ENCODE measurements at regions not wholly inside any gene's neighbourhood (a gene's known extent, or its start where the extent isn't known, plus 50 kb on each side); places are given as distances from the start of the nearest gene placed in this dataset.

DNA sequence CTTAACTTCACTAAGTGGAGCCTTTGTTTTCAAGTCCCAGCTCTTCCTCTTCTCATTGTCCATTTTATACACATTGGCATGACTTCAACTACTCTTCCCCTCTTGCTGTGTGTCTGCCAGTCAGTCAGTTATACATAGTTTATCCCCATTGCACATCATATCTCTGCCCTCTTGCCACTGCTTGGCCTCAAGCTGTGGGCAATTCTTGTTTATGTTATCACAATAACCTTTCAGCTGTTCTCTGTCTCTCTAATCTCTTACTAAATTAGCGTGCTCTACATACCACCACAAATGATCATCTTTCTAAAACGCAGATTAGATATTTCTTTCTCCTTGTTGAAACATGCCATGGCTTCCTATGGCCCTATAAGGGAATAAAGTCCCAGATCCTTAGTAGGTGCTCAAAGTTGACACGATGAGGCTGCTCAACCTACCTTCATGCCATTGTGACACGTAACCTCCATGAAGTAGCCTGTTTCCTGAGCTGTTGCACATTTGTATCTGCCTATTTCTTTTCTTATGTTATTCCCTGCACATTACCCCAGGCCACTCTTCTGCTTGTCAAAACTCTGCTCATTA is 239.3 kb downstream of the GAS1 start:
- no peaks in the 10 kb centered on the region for H3K36me3 ChIP-seq (ENCODE audit: control insufficient read depth, insufficient read depth, low read length)
- H3K9me3 ChIP-seq (ENCODE audit: control insufficient read depth, low read length): no peaks in the 10 kb centered on the region
- no peaks in the 10 kb centered on the region for H3K27me3 ChIP-seq (ENCODE audit: control insufficient read depth, insufficient read depth, low read length, poor library complexity, severe bottlenecking)
- H3K4me1 ChIP-seq (ENCODE audit: control insufficient read depth, insufficient read depth, low read length): no peaks in the 10 kb centered on the region
- 90 to 91% methylated on average over 4 of the region's 4 CpGs for WGBS, 2 experiments
- H3K27ac ChIP-seq (ENCODE audit: insufficient read depth, low read depth, low read length, poor library complexity, severe bottlenecking): no peak overlapping the region
- no peak overlapping the region for H3K4me3 ChIP-seq (ENCODE audit: insufficient read depth, low read depth, low read length)

- H3K36me3 ChIP-seq (ENCODE audit: control insufficient read depth, insufficient read depth, low read length): no peaks in the 10 kb centered on the region
- H3K4me3 ChIP-seq (ENCODE audit: insufficient read depth, low read depth, low read length): no peak overlapping the region
- H3K9me3 ChIP-seq (ENCODE audit: control insufficient read depth, low read length): no peaks in the 10 kb centered on the region
- no peak overlapping the region for H3K27ac ChIP-seq (ENCODE audit: insufficient read depth, low read depth, low read length, poor library complexity, severe bottlenecking)
- H3K27me3 ChIP-seq (ENCODE audit: control insufficient read depth, insufficient read depth, low read length, poor library complexity, severe bottlenecking): no peaks in the 10 kb centered on the region
- WGBS, 2 experiments: 89 to 92% methylated on average over 1 of the region's 1 CpG
- H3K4me1 ChIP-seq (ENCODE audit: control insufficient read depth, insufficient read depth, low read length): no peaks in the 10 kb centered on the region
Observed at GRCh38 chr9:86706391-86706790, 240.9 kb downstream of the GAS1 start.

DNA sequence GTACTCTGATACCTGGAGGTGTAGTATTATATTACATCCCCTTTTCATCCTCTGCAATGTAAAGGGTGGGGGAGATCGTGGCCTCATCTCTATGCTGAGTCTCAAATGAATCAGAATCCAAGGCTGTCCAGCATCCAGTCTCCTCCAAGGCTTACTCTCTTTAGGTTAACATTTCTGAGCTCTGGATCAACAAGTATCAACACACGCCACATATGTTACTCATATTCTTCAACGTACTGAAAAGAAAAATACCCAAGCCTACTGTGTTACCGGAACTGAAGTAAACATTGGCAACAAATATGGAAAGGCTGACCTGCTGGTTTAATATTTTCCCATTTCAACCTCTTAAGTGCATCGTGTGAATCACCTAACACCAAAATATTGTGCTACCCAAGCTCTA is 241.8 kb downstream of the GAS1 start:
- no peaks in the 10 kb centered on the region for H3K36me3 ChIP-seq (ENCODE audit: control insufficient read depth, insufficient read depth, low read length)
- 90 to 97% methylated on average over 4 to 5 of the region's 5 CpGs for WGBS, 2 experiments
- no peak overlapping the region for H3K27ac ChIP-seq (ENCODE audit: insufficient read depth, low read depth, low read length, poor library complexity, severe bottlenecking)
- no peaks in the 10 kb centered on the region for H3K9me3 ChIP-seq (ENCODE audit: control insufficient read depth, low read length)
- no peak overlapping the region for H3K4me3 ChIP-seq (ENCODE audit: insufficient read depth, low read depth, low read length)
- no peaks in the 10 kb centered on the region for H3K4me1 ChIP-seq (ENCODE audit: control insufficient read depth, insufficient read depth, low read length)
- H3K27me3 ChIP-seq (ENCODE audit: control insufficient read depth, insufficient read depth, low read length, poor library complexity, severe bottlenecking): no peaks in the 10 kb centered on the region

- Histone ChIP-seq H3K27ac (ENCODE audit: insufficient read depth, low read depth, low read length, poor library complexity, severe bottlenecking) (no peak overlapping the region), H3K9me3 (ENCODE audit: control insufficient read depth, low read length) (no peaks in the 10 kb centered on the region), H3K36me3 (ENCODE audit: control insufficient read depth, insufficient read depth, low read length) (no peaks in the 10 kb centered on the region), H3K4me1 (ENCODE audit: control insufficient read depth, insufficient read depth, low read length) (no peaks in the 10 kb centered on the region), H3K4me3 (ENCODE audit: insufficient read depth, low read depth, low read length) (no peak overlapping the region), H3K27me3 (ENCODE audit: control insufficient read depth, insufficient read depth, low read length, poor library complexity, severe bottlenecking) (no peaks in the 10 kb centered on the region)
- WGBS, 2 experiments: 56 to 79% methylated on average over 3 to 6 of the region's 6 CpGs
Observed at GRCh38 chr9:86703346-86703745, 244.0 kb downstream of the GAS1 start.

GRCh38 chr9:86700629-86701028 is 246.7 kb downstream of the GAS1 start:
- Histone ChIP-seq H3K4me1 (ENCODE audit: control insufficient read depth, insufficient read depth, low read length) (no peaks in the 10 kb centered on the region), H3K27ac (ENCODE audit: insufficient read depth, low read depth, low read length, poor library complexity, severe bottlenecking) (no peak overlapping the region), H3K36me3 (ENCODE audit: control insufficient read depth, insufficient read depth, low read length) (no peaks in the 10 kb centered on the region), H3K9me3 (ENCODE audit: control insufficient read depth, low read length) (no peaks in the 10 kb centered on the region), H3K27me3 (ENCODE audit: control insufficient read depth, insufficient read depth, low read length, poor library complexity, severe bottlenecking) (no peaks in the 10 kb centered on the region), H3K4me3 (ENCODE audit: insufficient read depth, low read depth, low read length) (no peak overlapping the region)
- WGBS, 2 experiments: 90 to 91% methylated on average over 8 of the region's 8 CpGs

DNA sequence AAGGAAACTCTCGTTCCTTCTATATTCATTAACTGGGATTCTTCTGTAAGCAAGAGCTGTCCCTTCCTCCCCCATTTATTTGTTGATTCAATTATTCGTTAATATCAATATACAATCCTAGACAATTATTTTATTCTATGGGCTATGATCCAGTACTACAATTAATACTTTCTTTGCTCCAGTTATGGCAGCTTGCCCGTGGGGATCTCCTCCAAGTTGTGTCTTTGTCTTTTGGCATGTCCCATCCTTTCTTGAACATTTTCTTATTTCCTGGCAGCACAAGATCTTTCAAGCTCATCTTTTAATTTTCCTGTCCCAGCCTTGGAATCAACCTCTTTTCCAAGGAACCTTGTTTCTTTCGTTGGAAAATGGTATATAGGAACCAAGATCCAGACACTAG is 249.3 kb downstream of the GAS1 start:
- no peaks in the 10 kb centered on the region for H3K36me3 ChIP-seq (ENCODE audit: control insufficient read depth, insufficient read depth, low read length)
- H3K27ac ChIP-seq (ENCODE audit: insufficient read depth, low read depth, low read length, poor library complexity, severe bottlenecking): no peak overlapping the region
- no peaks in the 10 kb centered on the region for H3K4me1 ChIP-seq (ENCODE audit: control insufficient read depth, insufficient read depth, low read length)
- 95 to 98% methylated on average over 4 of the region's 4 CpGs for WGBS, 2 experiments
- H3K27me3 ChIP-seq (ENCODE audit: control insufficient read depth, insufficient read depth, low read length, poor library complexity, severe bottlenecking): no peaks in the 10 kb centered on the region
- no peaks in the 10 kb centered on the region for H3K9me3 ChIP-seq (ENCODE audit: control insufficient read depth, low read length)
- H3K4me3 ChIP-seq (ENCODE audit: insufficient read depth, low read depth, low read length): no peak overlapping the region

DNA sequence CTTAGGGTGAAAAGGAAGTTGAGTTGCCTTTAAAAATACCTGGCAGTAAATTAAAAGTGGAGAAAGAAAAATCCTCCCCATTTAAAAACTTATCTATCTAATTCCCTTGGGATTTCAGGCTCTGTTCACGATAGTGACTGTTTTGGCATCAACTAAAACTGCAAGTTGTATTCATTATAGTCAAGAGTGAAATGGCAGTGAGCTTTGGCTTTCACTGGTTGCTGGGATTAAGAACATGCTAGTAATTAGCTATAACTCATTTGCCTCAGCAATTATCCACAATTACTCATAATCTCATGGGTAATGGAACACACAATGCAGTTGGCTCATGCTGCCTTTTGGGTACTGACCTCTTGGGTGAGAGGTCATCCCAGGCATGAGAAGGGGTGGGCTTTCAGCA is 250.1 kb downstream of the GAS1 start:
- H3K9me3 ChIP-seq (ENCODE audit: control insufficient read depth, low read length): no peaks in the 10 kb centered on the region
- no peaks in the 10 kb centered on the region for H3K36me3 ChIP-seq (ENCODE audit: control insufficient read depth, insufficient read depth, low read length)
- no peak overlapping the region for H3K4me3 ChIP-seq (ENCODE audit: insufficient read depth, low read depth, low read length)
- no peak overlapping the region for H3K27ac ChIP-seq (ENCODE audit: insufficient read depth, low read depth, low read length, poor library complexity, severe bottlenecking)
- no peaks in the 10 kb centered on the region for H3K4me1 ChIP-seq (ENCODE audit: control insufficient read depth, insufficient read depth, low read length)
- WGBS, 2 experiments: 100% methylated on average over 1 of the region's 1 CpG
- no peaks in the 10 kb centered on the region for H3K27me3 ChIP-seq (ENCODE audit: control insufficient read depth, insufficient read depth, low read length, poor library complexity, severe bottlenecking)

GRCh38 chr9:86695910-86696424 is 251.3 kb downstream of the GAS1 start:
- Histone ChIP-seq H3K27ac (ENCODE audit: insufficient read depth, low read depth, low read length, poor library complexity, severe bottlenecking) (no peak overlapping the region), H3K4me3 (ENCODE audit: insufficient read depth, low read depth, low read length) (no peak overlapping the region)

DNA sequence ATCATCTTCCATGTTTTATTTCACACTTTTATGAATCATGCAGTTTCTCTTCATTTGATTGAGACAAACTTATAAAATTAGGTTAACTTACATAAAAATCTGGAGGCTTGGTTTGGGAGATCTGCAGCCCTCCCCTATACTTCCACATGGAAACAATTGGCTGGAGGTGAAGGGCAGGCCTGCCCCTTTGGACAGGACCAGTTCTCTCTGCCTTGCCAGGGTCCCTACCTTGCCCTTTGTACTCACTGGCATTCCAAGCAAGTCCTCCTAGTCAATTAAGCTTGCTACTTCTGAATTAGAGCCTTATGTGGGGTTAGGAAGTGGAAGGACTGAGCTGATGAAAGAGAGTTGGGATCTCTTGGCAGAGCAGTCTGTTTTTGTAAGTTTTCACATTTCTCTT is 257.3 kb downstream of the GAS1 start:
- no peak overlapping the region for H3K4me3 ChIP-seq (ENCODE audit: insufficient read depth, low read depth, low read length)
- H3K4me1 ChIP-seq (ENCODE audit: control insufficient read depth, insufficient read depth, low read length): no peaks in the 10 kb centered on the region
- H3K27ac ChIP-seq (ENCODE audit: insufficient read depth, low read depth, low read length, poor library complexity, severe bottlenecking): no peak overlapping the region
- H3K36me3 ChIP-seq (ENCODE audit: control insufficient read depth, insufficient read depth, low read length): no peaks in the 10 kb centered on the region
- no peaks in the 10 kb centered on the region for H3K9me3 ChIP-seq (ENCODE audit: control insufficient read depth, low read length)
- no peaks in the 10 kb centered on the region for H3K27me3 ChIP-seq (ENCODE audit: control insufficient read depth, insufficient read depth, low read length, poor library complexity, severe bottlenecking)

More at GRCh38 chr9:86695910-86696424, 251.3 kb downstream of the GAS1 start:
- Histone ChIP-seq H3K36me3 (ENCODE audit: control insufficient read depth, insufficient read depth, low read length) (no peaks in the 10 kb centered on the region), H3K27me3 (ENCODE audit: control insufficient read depth, insufficient read depth, low read length, poor library complexity, severe bottlenecking) (no peaks in the 10 kb centered on the region), H3K4me1 (ENCODE audit: control insufficient read depth, insufficient read depth, low read length) (no peaks in the 10 kb centered on the region), H3K9me3 (ENCODE audit: control insufficient read depth, low read length) (no peaks in the 10 kb centered on the region)
- WGBS, 2 experiments: 94 to 96% methylated on average over 2 of the region's 3 CpGs

DNA sequence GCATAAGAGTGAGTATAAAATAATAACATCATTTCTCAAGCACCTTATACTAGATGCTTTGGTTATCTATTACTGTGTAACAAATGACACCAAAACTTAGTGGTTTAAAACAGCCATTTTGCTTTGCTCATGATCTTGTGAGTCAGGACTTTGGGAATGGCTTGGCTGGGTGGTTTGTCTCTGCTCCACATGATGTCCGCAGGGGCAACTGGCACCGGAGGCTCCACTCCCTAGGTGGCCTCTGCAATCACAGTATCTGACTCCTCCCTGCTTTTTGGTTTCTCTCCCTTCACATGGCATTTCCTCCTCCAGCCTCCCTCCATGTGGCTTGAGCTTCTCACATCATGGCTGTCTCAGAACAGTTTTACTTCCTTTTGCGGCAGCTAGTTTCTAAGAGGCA is 259.5 kb downstream of the GAS1 start:
- Histone ChIP-seq H3K4me1 (ENCODE audit: control insufficient read depth, insufficient read depth, low read length) (no peaks in the 10 kb centered on the region), H3K9me3 (ENCODE audit: control insufficient read depth, low read length) (no peaks in the 10 kb centered on the region), H3K27me3 (ENCODE audit: control insufficient read depth, insufficient read depth, low read length, poor library complexity, severe bottlenecking) (no peaks in the 10 kb centered on the region), H3K36me3 (ENCODE audit: control insufficient read depth, insufficient read depth, low read length) (no peaks in the 10 kb centered on the region), H3K27ac (ENCODE audit: insufficient read depth, low read depth, low read length, poor library complexity, severe bottlenecking) (no peak overlapping the region), H3K4me3 (ENCODE audit: insufficient read depth, low read depth, low read length) (no peak overlapping the region)
- WGBS, 2 experiments: 74 to 77% methylated on average over 3 of the region's 3 CpGs

DNA sequence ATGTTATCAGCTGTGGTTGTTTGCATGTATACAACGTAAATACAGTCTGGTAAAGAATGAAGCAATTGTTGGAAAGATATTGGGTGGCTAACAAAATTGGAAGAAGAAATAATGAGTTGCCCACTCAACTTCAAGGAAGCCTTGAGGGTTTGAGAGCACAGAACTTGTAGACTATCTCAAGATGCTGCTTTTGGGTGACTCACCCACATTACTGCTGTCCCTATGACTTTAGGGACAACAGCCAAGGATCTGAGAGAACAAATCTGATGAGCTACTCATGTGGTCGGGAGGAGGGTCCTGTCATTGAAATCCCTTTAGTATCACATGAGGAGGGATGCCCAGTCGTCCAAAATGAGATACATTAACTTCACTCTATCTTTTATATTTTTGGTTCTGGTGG is 261.8 kb downstream of the GAS1 start:
- no peaks in the 10 kb centered on the region for H3K4me1 ChIP-seq (ENCODE audit: control insufficient read depth, insufficient read depth, low read length)
- H3K9me3 ChIP-seq (ENCODE audit: control insufficient read depth, low read length): no peaks in the 10 kb centered on the region
- no peak overlapping the region for H3K27ac ChIP-seq (ENCODE audit: insufficient read depth, low read depth, low read length, poor library complexity, severe bottlenecking)
- no peaks in the 10 kb centered on the region for H3K36me3 ChIP-seq (ENCODE audit: control insufficient read depth, insufficient read depth, low read length)
- H3K4me3 ChIP-seq (ENCODE audit: insufficient read depth, low read depth, low read length): no peak overlapping the region
- H3K27me3 ChIP-seq (ENCODE audit: control insufficient read depth, insufficient read depth, low read length, poor library complexity, severe bottlenecking): no peaks in the 10 kb centered on the region
- 88 to 91% methylated on average over 2 of the region's 3 CpGs for WGBS, 2 experiments

All from ectodermal cell (in vitro differentiated cells).